ENCODE measurements at regions not wholly inside any gene's neighbourhood (a gene's known extent, or its start where the extent isn't known, plus 50 kb on each side); places are given as distances from the start of the nearest gene placed in this dataset.

DNA sequence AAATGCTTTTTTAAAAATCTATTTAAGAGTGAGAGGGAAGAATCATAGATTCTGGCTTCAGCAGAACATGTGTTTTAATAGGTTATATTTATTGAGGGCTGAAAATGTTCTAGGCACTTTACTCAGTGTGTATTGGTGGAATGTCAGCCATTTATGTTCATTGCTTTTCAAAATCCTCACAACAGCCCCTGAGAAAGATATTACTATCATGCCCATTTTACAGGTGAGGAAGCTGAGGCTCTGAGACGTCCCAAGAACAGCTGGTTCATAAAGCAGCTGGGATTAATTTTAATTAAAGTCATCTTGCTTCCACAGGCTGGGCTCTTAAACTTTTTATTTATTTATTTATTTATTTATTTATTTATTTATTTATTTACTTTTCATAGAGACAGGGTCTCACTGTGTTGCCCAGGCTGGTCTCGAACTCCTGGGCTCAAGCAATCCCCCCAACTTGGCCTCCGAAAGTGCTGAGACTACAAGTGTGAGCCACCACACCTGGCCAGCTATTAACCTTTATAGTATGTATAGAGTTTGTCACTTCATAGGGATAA, 364.6 kb downstream of the SHQ1 start:
- no peak overlapping the region for H3K4me2 ChIP-seq (ENCODE audit: low read depth, low read length)
- H3K9ac ChIP-seq (ENCODE audit: low read depth, low read length), result no peak overlapping the region
- H3K27ac ChIP-seq (ENCODE audit: insufficient read depth, low read length), result no peak overlapping the region
- H4K20me1 ChIP-seq (ENCODE audit: insufficient read depth, low read length), result no peaks in the 10 kb centered on the region
- intact Hi-C loops (cut with micrococcal nuclease), result no loop called here
- WGBS, 2 experiments (ENCODE audit: extremely low coverage in 2 of 2, insufficient read length in 1 of 2), result no CpG with 5 or more reads among the region's 3 CpGs
- ChIA-PET POLR2A (ENCODE audit: unreplicated experiment) (no interaction called here), CTCF (no interaction called here)
- DNase-seq (no peak), ATAC-seq (ENCODE audit: low read depth) (no peak)
- H4K8ac ChIP-seq (ENCODE audit: low read depth in 2 of 2, low read length in 2 of 2), result no peak overlapping the region
- peaks cover 23% of the 10 kb centered on the region for H3K4me1 ChIP-seq (ENCODE audit: control insufficient read depth, insufficient read depth, low read length)
- no peak overlapping the region for H3K4me3 ChIP-seq (ENCODE audit: insufficient read depth, low read depth, low read length)
- dilution Hi-C loops (cut with HindIII; ENCODE audit: low sequenced_read_pairs, unreplicated experiment), result no loop called here
- H2BK15ac ChIP-seq (ENCODE audit: low read depth, low read length), result no peak overlapping the region
- no peak overlapping the region for H2BK5ac ChIP-seq (ENCODE audit: low read depth, low read length, poor library complexity, severe bottlenecking)
- no peak overlapping the region for H2AK5ac ChIP-seq (ENCODE audit: low read depth, low read length)
- in situ Hi-C loops (cut with MboI; ENCODE audit: low sequenced_read_pairs), result no loop called here
- no peak overlapping the region for H3K56ac ChIP-seq (ENCODE audit: extremely low read depth, insufficient read depth, low read length)
- BruUV-seq (replicated peaks), result no TSS peak
- H4K91ac ChIP-seq (ENCODE audit: insufficient read depth, low read depth, low read length), result no peak overlapping the region
- H3K23ac ChIP-seq (ENCODE audit: low read depth, low read length), result no peak overlapping the region
- 0 out of 2 replicates have a peak overlapping the region, but pooled peaks have one; percentile 18 for H2BK120ac ChIP-seq (ENCODE audit: low read depth, low read length)
- no peak overlapping the region for H2AK9ac ChIP-seq (replicated peaks; ENCODE audit: low read depth, low read length, poor library complexity)
- TF ChIP-seq SMC3 (IDR thresholded peaks at IDR 0.05; ENCODE audit: low read depth, low read length), result no peak
- TF ChIP-seq MAFK (IDR thresholded peaks at IDR 0.05; ENCODE audit: low read depth, low read length), result no peak
- TF ChIP-seq MAZ (IDR thresholded peaks at IDR 0.05; ENCODE audit: borderline replicate concordance, low read depth, low read length), result no peak
- TF ChIP-seq, protein P1, sequence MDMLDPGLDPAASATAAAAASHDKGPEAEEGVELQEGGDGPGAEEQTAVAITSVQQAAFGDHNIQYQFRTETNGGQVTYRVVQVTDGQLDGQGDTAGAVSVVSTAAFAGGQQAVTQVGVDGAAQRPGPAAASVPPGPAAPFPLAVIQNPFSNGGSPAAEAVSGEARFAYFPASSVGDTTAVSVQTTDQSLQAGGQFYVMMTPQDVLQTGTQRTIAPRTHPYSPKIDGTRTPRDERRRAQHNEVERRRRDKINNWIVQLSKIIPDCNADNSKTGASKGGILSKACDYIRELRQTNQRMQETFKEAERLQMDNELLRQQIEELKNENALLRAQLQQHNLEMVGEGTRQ (IDR thresholded peaks at IDR 0.05; ENCODE audit: low read depth, low read length), result no peak
- no peak for TF ChIP-seq NFE2L2 (IDR thresholded peaks at IDR 0.05; ENCODE audit: low read depth, low read length)
- TF ChIP-seq, protein P2, sequence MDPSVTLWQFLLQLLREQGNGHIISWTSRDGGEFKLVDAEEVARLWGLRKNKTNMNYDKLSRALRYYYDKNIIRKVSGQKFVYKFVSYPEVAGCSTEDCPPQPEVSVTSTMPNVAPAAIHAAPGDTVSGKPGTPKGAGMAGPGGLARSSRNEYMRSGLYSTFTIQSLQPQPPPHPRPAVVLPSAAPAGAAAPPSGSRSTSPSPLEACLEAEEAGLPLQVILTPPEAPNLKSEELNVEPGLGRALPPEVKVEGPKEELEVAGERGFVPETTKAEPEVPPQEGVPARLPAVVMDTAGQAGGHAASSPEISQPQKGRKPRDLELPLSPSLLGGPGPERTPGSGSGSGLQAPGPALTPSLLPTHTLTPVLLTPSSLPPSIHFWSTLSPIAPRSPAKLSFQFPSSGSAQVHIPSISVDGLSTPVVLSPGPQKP (IDR thresholded peaks at IDR 0.05; ENCODE audit: borderline replicate concordance, low read depth, low read length), result no peak
- no peak for TF ChIP-seq CHD1 (IDR thresholded peaks at IDR 0.05; ENCODE audit: low read depth, low read length)
- TF ChIP-seq, protein P3, sequence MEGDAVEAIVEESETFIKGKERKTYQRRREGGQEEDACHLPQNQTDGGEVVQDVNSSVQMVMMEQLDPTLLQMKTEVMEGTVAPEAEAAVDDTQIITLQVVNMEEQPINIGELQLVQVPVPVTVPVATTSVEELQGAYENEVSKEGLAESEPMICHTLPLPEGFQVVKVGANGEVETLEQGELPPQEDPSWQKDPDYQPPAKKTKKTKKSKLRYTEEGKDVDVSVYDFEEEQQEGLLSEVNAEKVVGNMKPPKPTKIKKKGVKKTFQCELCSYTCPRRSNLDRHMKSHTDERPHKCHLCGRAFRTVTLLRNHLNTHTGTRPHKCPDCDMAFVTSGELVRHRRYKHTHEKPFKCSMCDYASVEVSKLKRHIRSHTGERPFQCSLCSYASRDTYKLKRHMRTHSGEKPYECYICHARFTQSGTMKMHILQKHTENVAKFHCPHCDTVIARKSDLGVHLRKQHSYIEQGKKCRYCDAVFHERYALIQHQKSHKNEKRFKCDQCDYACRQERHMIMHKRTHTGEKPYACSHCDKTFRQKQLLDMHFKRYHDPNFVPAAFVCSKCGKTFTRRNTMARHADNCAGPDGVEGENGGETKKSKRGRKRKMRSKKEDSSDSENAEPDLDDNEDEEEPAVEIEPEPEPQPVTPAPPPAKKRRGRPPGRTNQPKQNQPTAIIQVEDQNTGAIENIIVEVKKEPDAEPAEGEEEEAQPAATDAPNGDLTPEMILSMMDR (conservative IDR thresholded peaks at IDR 0.05; ENCODE audit: low read depth, low read length), result no peak
- TF ChIP-seq RFX5 (IDR thresholded peaks at IDR 0.05; ENCODE audit: low read depth, low read length), result no peak
- TF ChIP-seq FOS (IDR thresholded peaks at IDR 0.05; ENCODE audit: low read depth, low read length), result no peak
- TF ChIP-seq RAD21 (IDR thresholded peaks at IDR 0.05; ENCODE audit: low read length), result no peak
- H3K14ac ChIP-seq (replicated peaks; ENCODE audit: low read depth, low read length), result no peak overlapping the region
- no peaks in the 10 kb centered on the region for H3K27me3 ChIP-seq (ENCODE audit: control insufficient read depth, insufficient read depth, low read length)
- H3K79me1 ChIP-seq (ENCODE audit: low read depth in 1 of 2, low read length in 2 of 2), result no peaks in the 10 kb centered on the region
- H2BK20ac ChIP-seq (ENCODE audit: low read depth, low read length), result 0 out of 2 replicates have a peak overlapping the region, but pooled peaks have one; percentile 5
- H3K4ac ChIP-seq (ENCODE audit: low read depth, low read length), result no peak overlapping the region
- peaks cover 16% of the 10 kb centered on the region for H3K9me1 ChIP-seq (ENCODE audit: insufficient read depth, low read length)
- no peak overlapping the region for H4K5ac ChIP-seq (ENCODE audit: low read depth, low read length)
- H3K18ac ChIP-seq (ENCODE audit: low read depth, low read length), result no peak overlapping the region
- no peaks in the 10 kb centered on the region for H3K9me3 ChIP-seq (ENCODE audit: control insufficient read depth, insufficient read depth, low read length)
- H2AFZ ChIP-seq (replicated peaks; ENCODE audit: low read length, poor library complexity), result no peak overlapping the region
- no peaks in the 10 kb centered on the region for H3K36me3 ChIP-seq (ENCODE audit: control insufficient read depth, insufficient read depth, low read length)

Data from IMR-90 (cell line).